UCSD-AML1 (cell line): ENCODE measurements at regions not wholly inside any gene's neighbourhood (a gene's known extent, or its start where the extent isn't known, plus 50 kb on each side); places are given as distances from the start of the nearest gene placed in this dataset.

Experiments
- DNase-seq: peaks from one replicate; lab custom pipeline; 2025; ENCODE audit not compliant: unreplicated experiment; lab: John Stamatoyannopoulos, UW

DNA sequence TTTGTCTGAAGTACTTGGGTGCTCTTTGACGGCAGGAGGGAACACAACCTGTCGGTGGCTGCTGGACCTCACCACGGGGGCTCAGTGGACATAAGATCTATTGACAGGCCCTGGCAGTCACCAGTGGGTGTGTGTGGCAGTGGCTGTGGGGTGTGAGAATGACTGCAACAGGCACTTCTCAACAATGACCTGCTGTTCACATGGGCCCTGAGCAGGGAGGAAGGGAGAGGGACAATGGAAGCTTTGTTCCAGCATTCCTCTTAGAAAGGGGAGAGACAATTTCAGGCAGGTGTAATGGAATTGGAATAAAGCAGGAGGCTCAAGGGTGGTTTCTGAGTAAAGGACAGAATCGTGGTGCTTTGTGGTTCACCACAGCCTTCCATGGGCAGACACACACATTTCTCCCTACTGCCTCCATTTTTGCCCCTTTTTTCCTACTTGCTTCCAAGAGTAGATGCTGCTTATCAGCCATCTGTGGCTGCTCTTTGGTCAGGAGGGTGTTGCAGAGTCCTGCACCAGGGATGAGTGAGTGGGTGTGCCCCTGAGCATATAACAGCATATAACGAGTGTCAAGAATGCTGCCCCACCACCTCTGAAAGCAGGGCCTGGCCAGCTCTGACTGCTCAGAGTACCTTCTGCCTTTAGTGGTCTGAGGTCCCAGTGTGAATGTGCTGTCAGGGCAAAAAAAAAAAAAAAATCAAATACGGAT is 267.7 kb downstream of the RASSF9 start:
- DNase-seq: peak; percentile 4

DNA sequence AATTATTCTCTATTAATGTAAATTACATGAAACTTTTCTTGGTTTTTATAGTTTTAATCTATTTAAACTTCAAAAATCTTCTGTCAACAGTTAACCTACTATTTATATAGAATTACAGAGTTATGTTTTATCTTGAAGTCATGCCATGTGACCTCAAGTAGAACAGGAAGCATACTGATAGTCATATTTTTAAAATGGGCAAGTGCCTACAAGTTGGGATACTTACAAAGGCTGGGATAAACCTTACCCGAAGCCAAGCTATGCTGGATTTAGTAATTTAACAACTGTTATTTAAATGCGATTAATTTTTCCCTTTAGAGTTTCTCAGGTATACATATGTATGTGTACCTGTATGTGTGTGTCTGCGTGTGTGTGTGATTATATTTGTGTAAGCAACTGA is 266.9 kb downstream of the RASSF9 start:
- DNase-seq: no peak

DNA sequence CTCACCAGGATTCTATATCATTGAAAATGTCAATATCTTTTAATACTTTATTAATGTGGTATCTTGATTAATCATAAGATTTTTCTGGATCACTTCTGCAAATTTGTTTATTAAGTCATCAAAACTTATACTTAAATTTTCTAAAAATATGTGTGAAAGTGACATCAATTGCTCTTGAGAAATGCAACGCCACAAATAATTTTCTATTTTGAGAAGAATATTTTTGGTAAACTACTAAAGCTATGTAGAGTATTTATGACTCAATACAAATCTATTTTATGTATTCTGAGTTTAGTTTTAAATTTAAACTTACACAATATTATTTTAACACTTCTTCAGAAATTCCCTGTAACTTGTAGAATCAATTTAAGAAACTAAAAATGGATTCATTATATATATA is 263.3 kb downstream of the RASSF9 start:
- no peak for DNase-seq

DNA sequence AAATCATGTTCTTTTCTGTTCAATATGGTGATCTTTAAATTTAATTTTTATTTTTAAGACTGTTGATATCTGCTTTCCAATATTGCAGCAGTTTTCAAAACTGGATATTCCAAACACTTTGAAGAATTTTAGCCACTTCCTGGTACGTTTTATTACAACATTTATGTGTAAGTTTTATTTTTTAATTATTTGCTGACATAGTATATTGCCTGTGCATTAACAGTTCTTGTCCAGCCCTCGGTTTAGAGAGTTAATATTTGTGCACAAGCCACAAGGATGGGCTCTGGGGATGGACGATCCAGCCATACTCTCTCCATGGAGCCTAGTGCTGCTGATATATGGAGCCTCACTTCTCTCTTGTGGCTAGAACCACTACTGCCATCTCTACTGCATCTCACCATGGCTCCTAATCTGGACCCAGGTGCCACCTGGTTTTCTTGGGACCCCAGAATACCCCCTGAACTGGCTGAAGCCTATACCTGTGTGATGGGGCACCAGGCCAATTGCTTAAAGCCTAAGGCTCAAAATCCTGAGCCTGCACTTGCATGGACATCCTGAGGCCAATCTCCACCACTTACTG is 262.5 kb downstream of the RASSF9 start:
- peak; percentile 5 for DNase-seq

DNA sequence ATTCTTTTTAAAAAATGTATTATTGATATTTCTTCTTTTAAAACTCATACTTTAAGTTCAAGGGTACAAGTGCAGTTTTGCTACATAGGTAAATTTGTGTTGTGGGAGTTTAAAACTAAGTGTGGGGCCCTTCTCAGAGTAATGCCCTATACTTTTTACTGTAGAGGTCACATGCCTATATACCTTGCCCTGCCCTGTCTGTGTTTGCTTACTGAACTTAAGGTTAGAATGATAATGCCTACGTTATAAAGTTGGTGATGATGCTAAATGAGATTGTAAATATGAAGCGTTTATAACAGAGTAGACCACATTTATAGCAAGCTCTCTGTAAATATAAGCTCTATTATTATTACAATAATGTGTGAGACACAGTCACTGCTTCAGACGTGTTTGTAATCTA is 261.9 kb downstream of the RASSF9 start:
- DNase-seq: no peak

DNA sequence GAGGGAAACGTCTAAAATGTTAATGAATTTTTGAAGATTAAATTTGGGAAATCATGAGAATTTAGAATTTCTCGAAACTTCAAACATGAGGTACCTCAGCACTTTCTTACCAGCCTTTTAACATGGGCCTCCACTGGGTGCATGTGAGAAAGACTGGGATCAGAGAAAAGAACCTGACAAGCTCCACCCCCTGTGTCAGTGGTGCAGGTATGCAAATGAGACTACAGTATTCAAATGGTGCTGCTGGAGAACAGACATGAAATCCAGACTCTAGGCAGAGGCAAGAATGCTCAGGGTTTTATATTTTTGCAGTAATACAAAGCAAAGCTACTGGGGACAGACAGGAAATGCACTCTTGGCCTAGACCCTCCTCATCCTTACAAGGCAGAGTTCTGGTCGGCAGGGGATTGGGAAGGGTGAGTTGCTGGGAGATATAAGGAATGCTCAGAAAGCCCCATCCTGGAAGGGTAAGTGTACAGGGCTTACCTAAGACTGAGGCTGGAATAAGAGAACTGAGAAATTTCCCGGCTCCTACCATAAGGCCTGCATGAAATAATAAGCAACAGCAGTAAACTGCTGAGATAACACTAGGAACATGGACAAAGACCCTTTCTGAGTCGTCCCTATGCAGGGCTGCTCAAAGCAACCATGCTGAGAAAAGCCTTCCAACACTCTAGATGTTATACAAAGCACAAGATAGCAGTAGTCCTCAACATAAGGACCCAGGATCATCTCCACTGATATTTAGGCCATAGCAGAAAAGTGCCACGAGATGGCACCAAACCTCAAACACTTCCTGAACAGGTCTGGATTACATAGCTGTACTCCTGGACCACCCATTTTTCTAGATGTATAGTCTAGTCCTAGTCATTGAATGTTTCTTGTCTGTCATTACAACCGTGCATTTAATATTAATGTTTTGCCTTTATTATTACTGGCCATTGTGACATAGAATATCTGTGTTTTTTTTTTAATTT is 260.8 kb downstream of the RASSF9 start:
- peak; percentile 50 for DNase-seq

DNA sequence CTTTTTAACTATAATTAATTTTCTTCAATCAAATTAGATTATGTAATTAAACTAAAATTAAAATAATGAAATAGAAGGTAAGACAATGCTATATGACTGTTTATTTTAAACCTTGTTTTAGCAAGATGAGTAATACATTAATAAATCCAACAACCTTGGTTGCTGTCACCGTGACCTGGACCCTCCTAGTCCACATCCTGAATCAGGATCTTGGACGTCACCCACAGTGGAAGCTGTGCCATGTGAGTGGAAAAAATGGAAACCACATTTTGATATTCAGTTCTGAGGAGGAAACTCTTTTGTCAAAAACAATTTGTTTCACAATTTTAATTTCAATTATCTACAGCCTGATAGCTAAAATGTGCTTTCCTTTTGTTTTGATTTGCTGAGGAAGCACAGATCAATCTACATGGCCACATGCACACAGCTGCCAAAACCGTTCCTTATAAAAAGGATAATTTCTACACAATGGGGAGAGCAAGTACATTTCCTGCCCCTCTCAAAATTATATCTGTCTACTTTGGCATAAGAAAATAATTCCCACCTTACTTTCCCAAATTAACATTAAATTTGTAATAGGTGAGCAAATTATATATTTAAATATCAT is 255.5 kb downstream of the RASSF9 start:
- peak; percentile 29 for DNase-seq

DNA sequence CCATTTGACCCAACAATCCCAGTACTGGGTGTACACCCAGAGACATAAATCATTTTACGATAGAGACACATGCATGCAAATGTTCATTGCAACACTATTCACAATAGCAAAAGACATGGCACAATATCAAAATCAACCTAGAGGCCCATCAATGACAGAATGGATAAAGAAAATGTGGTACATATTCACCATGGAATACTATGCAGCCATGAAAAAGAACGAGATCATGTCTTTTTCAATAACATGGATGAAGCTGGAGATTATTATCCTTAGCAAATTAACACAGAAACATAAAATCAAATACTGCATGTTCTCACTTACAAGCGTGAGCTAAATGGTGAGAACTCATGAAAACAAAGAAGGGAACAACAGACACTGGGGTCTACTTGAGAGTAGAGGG is 249.1 kb downstream of the RASSF9 start:
- no peak for DNase-seq

DNA sequence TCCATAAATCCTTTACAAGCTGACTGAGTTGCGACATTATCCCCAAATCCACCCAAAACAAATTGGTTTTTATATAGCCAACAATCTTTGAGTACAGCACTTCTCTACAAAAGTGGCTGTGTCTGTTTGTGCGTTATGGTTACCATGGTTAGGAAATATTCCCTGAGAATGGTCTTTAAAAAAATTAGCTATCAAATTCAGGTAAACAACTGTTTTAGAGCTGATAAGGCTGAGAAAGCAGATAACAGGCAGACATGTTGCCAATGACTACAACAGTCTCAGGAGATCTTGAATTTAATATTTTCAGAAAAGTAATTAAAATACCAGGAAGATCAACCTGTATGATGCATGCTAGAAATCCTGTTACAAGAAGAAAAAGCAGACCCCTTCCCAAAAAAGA is 248.0 kb downstream of the RASSF9 start:
- no peak for DNase-seq

DNA sequence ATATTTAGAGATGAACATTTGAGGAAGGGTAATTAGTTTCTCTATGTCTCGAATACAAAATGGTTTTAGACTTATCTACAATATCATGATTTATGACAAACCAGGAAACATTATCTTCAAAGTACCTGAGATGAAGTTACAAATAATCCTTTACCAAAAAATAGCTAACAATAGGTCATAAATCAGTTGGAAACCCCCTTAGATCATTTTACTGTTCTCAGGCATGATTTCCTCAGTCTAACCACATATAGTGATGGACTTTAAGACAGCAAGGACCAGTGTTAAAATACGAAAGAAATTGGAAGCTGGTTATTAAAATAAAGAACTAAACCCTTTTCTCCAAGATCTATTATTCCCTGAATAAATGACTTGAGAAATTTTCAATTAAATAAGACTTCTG is 235.4 kb downstream of the RASSF9 start:
- DNase-seq: no peak

DNA sequence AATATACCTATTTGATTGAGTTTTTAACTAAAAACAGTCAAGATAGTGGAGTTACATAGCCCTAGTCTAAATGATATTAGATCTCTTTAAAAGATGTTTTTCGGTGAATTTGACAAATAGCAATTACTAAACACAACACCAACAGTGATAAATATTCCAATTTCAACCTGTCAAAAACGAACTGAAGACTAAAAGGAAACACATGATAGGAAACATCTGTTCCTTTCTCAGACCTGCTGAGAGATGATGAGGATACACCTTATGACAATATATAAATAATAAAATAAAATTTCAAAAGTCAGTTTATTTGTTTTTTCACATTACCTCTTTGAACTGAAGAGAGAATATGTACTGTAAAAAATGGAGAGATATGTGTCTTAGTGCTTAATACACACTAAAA is 232.7 kb downstream of the RASSF9 start:
- no peak for DNase-seq

DNA sequence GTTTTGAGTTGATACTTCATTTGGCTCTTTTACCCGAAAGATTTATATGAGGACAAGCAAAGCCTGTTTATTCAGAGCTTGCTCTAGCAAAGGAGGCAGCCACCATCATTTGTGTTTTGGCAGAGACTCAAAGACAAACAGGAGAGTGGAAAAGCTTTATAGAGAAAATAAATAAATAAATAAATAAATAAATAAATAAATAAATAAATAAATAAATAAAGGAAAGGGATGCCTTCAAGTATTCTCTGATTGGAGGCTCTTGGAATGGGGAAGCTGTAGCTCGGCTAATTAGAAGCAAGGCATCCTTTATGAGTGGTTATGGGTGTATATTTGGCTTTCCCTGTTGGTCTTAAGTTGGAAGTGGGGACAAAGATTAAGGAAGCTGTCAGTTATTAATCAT is 229.8 kb downstream of the RASSF9 start:
- DNase-seq: no peak

DNA sequence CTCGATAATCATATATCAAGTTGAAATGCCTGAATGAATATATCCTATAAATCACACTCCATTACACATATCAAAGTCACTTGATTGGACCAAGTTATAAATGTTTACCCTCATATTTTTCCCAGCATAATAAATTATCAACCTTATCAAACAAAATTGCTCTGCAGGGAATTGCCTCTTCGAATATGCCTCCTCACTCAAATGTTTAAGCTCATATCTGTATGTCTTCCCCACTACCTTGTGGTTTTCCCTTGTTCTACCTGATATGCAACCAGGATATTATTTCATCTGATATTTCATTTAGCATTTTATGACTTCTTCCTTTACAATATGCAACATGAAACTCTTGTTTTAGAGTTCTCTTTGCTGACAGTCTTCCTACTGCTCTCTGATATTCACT is 226.4 kb downstream of the RASSF9 start:
- no peak for DNase-seq

DNA sequence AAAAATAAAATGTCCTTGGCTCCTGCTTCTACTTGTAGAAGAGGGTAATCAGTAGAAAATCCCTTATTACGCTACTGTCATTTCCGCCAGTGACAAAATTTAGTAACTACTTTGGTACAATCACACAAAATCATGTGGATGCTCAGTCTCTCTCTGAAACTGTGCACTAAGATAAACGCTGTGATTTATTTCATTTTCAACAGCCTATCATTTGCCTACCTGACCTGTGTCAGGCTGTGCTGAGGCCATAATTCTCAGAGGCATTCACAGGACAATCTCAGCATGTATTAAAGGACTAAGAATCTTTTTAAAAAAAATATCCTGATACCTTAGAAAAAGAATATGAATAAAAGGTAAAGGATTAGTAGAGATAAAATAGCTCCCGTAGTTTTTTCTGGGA is 226.0 kb downstream of the RASSF9 start:
- DNase-seq: no peak

DNA sequence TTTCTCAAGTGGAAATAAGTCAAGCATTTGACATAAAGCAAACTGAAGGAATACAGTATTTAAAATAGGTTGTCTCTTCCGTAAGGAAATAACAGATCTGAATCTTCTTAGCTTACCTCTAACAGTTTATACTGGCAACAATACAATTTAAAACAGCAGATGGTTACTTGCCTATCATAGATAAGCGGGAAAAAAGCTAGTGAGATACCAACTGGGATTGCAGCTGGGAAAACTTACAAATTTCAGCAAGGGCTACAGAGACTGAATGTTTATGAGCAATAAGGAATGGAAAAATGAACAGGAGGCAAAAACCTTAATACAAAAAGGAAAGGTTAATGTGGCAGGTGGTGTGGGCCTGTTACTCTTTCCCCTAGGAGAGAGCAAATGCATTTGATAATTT is 220.0 kb downstream of the RASSF9 start:
- no peak for DNase-seq

DNA sequence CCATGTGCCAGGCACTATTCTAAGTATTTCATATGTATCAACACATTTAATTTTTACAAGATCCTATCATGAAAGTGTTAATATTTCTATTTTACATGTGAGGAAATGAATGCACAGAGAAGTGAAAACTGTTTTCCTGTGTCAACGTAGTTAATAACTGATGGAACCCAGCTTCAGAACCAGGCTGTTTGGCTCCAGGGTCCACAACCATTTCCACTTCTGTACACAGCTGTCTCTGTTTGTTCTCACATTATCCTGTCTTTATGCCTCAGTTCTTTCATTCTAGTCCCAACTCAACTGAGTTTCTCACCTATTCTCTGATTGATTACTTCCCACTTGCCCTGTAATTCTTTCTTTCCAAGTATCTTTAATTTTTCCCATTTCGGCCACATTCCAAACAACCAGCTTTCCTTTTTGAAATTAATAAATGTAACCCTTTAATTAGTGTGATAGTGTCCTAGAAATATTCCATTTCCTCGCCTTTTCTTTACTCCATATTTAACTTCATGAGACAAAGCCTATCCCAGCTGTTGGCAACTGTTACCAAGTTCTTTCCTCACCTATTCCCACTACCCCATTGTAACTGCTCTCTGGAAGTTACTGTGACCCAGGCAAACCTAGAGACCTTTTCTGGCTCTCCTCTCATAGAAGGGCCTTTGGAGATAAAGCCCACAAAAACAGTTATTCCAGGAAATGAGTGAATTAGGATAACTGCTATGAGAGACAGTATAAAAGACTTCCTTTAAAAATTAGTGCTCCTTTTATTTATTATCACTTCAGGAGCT is 218.7 kb downstream of the RASSF9 start:
- peak; percentile 1 for DNase-seq

DNA sequence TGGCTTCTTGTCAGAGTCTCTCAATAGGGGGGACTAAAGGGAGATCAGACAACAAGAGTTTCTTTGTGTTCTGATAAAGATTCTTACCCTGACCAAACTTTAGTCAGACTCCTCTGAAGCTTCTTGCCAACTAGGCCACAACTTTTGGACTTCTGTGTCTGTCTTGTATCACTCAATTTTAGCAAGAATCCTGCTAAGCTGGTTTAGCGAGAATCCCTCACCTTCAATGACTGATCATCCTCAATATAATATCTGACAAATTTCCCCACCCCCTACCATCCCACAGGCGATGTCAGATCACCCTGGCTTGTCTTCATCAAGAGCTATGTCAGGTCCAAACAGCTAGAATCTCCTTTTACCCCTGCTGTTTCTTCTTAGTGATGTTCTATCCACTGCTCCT is 215.2 kb downstream of the RASSF9 start:
- no peak for DNase-seq

DNA sequence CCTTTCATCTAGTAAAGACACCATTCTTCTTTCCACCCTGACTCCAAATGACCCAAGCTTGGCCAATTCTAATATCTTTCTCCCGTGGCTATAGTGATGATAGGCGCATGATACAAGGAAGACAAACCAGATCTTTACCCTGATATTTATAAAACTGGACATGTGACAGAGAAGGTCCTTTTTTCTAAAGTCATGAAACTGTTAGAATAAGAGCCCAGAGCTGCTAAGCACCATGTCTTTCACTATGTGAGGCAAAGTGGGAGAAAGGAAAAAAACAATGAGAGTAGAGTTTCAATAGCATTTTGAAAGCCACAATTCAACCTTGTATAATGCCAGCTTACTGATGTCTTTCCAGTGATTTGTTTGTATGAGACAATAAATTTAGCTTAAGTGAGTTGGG is 212.4 kb downstream of the RASSF9 start:
- DNase-seq: no peak

DNA sequence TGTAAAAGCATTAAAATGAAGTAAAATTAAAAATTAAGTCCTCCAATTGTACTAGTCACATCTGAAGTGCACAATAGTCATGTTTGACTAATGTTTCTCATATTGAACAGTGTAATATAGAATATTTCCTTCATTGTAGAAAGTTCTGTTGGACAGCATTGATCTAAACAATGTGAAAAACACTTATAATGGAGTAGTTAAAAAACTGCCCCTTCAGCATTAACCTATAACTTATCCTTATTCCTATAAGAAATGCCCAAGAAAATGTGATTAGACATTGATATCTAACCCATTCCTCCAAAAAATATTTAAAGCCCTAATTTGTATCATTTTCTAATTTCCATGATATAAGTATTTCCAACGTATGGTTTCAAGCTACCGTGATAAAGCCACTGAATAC is 210.7 kb downstream of the RASSF9 start:
- DNase-seq: no peak

DNA sequence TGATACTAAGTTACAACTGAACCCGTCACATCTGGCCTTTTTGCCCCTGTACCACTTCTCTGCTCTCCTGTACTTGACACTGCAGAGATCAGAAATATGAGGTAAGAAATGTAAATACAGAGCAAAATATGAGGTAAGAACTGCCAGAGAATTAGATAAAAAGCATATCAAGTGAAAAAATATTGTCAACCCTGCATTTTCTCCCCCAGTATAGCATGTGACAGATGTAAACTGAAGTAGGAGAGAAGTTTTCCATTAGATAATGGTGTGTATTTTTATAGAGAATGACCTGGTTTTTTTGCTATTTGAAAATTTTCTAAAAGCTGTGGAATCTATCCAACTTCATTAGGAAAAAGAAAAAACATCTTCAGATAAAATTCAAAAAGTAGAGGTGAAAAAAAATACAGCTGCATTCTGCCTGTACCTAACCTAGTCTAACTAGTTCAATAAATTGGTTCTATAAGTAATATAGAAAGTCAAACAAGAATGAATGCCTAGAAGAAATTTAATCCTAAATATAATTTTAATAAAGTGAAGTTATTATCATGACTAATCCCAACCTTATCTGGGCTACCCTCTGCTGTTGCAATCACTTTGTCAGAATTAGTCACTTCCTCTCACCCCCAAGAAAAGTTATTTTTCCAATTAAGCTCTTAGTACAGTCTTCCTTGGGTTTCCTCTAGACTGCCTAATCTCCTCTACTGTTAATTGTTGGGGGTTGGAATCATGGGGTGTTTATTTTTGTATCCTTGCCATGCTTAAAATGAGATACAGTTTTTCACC is 210.0 kb downstream of the RASSF9 start:
- peak; percentile 8 for DNase-seq
